ENCODE measurements at regions not wholly inside any gene's neighbourhood (a gene's known extent, or its start where the extent isn't known, plus 50 kb on each side); places are given as distances from the start of the nearest gene placed in this dataset.

DNA sequence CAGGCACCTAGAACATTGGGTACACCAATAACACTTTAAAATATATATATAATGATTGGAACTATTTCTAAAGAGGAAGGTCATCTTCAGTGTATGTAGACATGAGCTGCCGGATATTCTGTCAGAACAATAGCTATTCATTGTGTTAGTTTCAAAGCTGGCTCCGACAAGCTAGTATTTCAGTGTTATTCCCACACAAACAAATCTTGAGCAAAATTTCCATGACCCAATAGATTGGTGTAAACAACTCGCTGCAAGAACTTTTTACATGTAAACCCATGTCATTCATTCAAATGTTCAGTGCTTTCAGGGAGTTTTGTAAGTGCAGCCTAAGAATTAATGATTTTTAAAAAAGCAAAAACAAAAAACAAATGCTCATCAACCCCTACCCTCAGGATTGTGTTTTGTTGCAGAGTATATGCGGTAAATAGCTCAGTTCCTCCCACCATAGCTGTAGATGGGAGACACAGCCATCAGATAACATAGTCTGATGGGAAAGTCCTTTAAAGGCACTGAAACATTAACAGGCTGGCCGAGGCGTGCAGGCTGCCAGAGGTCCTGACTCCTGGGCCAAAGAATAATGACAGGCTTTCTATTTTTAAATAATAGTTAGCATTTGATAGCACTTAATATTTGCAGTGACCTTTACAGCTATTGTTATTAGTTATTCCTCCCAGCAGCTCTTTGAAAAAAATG is 150.3 kb upstream of the ARHGAP5 start:
- no peak for TF ChIP-seq RFX5 (IDR thresholded peaks at IDR 0.05; ENCODE audit: low read depth, low read length)
- Histone ChIP-seq H3K14ac (replicated peaks; ENCODE audit: low read depth, low read length) (peak overlapping the region; percentile 47; the same call in 1 of the 2 replicates), H4K20me1 (ENCODE audit: insufficient read depth, low read length) (no peaks in the 10 kb centered on the region), H3K4ac (ENCODE audit: low read depth, low read length) (peak overlapping the region; percentile 34; the same call in 1 of the 2 replicates), H3K9me1 (ENCODE audit: insufficient read depth, low read length) (peaks cover 4% of the 10 kb centered on the region; the same call in 1 of the 2 replicates), H3K9me3 (ENCODE audit: control insufficient read depth, insufficient read depth, low read length) (no peaks in the 10 kb centered on the region), H3K79me1 (ENCODE audit: low read depth in 1 of 2, low read length in 2 of 2) (no peaks in the 10 kb centered on the region), H2AFZ (replicated peaks; ENCODE audit: low read length, poor library complexity) (no peak overlapping the region), H2AK5ac (ENCODE audit: low read depth, low read length) (peak overlapping the region; percentile 76), H3K27me3 (ENCODE audit: control insufficient read depth, insufficient read depth, low read length) (no peaks in the 10 kb centered on the region), H3K4me2 (ENCODE audit: low read depth, low read length) (peak overlapping the region; percentile 1), H3K23ac (ENCODE audit: low read depth, low read length) (peak overlapping the region; percentile 42), H4K91ac (ENCODE audit: insufficient read depth, low read depth, low read length) (0 out of 2 replicates have a peak overlapping the region, but pooled peaks have one; percentile 30), H2BK120ac (ENCODE audit: low read depth, low read length) (peak overlapping the region; percentile 83), H4K8ac (ENCODE audit: low read depth in 2 of 2, low read length in 2 of 2) (peak overlapping the region in 1 of 2 experiments; percentile 73; a peak in 2 of 4 replicates), H3K27ac (ENCODE audit: insufficient read depth, low read length) (peak overlapping the region; percentile 53), H3K56ac (ENCODE audit: extremely low read depth, insufficient read depth, low read length) (no peak overlapping the region), H3K9ac (ENCODE audit: low read depth, low read length) (no peak overlapping the region), H3K4me3 (ENCODE audit: insufficient read depth, low read depth, low read length) (no peak overlapping the region), H3K18ac (ENCODE audit: low read depth, low read length) (peak overlapping the region; percentile 49; the same call in 1 of the 2 replicates), H3K4me1 (ENCODE audit: control insufficient read depth, insufficient read depth, low read length) (peaks cover 8% of the 10 kb centered on the region), H2BK5ac (ENCODE audit: low read depth, low read length, poor library complexity, severe bottlenecking) (peak overlapping the region; percentile 80), H2AK9ac (replicated peaks; ENCODE audit: low read depth, low read length, poor library complexity) (no peak overlapping the region), H3K36me3 (ENCODE audit: control insufficient read depth, insufficient read depth, low read length) (no peaks in the 10 kb centered on the region), H2BK20ac (ENCODE audit: low read depth, low read length) (peak overlapping the region; percentile 77), H4K5ac (ENCODE audit: low read depth, low read length) (no peak overlapping the region), H2BK15ac (ENCODE audit: low read depth, low read length) (peak overlapping the region; percentile 36; the same call in 1 of the 3 replicates)
- no TSS peak for BruUV-seq (replicated peaks)
- DNase-seq = peak; percentile 16
- peak; percentile 35 for ATAC-seq (ENCODE audit: low read depth)
- intact Hi-C loops (cut with micrococcal nuclease) (loop anchor here (2.0 to 10.0 kb wide), 4 partner anchors 150 to 636 kb away; partner anchors contain the start of gene ARHGAP5), dilution Hi-C loops (cut with HindIII; ENCODE audit: low sequenced_read_pairs, unreplicated experiment) (no loop called here), in situ Hi-C loops (cut with MboI; ENCODE audit: low sequenced_read_pairs) (loop anchor here (25.0 kb wide), 1 partner anchor 311 kb away; no protein-coding TSS in a partner anchor)
- WGBS, 2 experiments (ENCODE audit: extremely low coverage in 2 of 2, insufficient read length in 1 of 2) = no CpG with 5 or more reads among the region's 6 CpGs
- ChIA-PET POLR2A (ENCODE audit: unreplicated experiment) (interaction anchor here (0.5 kb wide), 1 partner anchor 24 kb away, joined by 4 read pairs; no protein-coding TSS in a partner anchor), CTCF (interaction anchor here (0.6 to 1.9 kb wide), 6 partner anchors 29 to 633 kb away, joined by 3 to 7 read pairs (median 3); no protein-coding TSS in a partner anchor)
